ENCODE measurements at regions not wholly inside any gene's neighbourhood (a gene's known extent, or its start where the extent isn't known, plus 50 kb on each side); places are given as distances from the start of the nearest gene placed in this dataset.

DNA sequence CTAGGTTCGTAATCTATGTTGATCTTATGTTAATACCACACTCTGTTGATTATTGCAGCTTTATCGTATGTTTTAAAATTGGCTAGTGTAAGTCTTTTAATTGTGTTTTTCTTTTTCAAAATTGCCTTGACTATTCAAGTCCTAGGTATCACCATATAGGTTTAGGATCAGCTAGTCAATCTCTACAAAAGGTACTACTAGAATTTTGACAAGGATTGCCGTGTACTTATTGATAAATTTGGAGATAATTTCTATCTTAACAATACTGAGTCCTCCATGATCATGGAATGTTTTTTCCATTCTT, 117.9 kb upstream of the PRSS3 start:
- Histone ChIP-seq H3K36me3 (ENCODE audit: control insufficient read depth, insufficient read depth, low read length) (no peaks in the 10 kb centered on the region), H3K9me3 (ENCODE audit: control insufficient read depth, low read length) (no peaks in the 10 kb centered on the region), H3K27ac (ENCODE audit: low read depth, low read length) (peak overlapping the region; percentile 91), H3K27me3 (ENCODE audit: control insufficient read depth, insufficient read depth, low read length, poor library complexity, severe bottlenecking) (no peaks in the 10 kb centered on the region), H3K4me3 (ENCODE audit: low read length) (peak overlapping the region; percentile 89), H3K4me1 (ENCODE audit: control insufficient read depth, insufficient read depth, low read length) (no peaks in the 10 kb centered on the region), H3K9ac (ENCODE audit: extremely low read depth, low read length, poor library complexity, severe bottlenecking) (no peak overlapping the region)
- TF ChIP-seq, protein P1, sequence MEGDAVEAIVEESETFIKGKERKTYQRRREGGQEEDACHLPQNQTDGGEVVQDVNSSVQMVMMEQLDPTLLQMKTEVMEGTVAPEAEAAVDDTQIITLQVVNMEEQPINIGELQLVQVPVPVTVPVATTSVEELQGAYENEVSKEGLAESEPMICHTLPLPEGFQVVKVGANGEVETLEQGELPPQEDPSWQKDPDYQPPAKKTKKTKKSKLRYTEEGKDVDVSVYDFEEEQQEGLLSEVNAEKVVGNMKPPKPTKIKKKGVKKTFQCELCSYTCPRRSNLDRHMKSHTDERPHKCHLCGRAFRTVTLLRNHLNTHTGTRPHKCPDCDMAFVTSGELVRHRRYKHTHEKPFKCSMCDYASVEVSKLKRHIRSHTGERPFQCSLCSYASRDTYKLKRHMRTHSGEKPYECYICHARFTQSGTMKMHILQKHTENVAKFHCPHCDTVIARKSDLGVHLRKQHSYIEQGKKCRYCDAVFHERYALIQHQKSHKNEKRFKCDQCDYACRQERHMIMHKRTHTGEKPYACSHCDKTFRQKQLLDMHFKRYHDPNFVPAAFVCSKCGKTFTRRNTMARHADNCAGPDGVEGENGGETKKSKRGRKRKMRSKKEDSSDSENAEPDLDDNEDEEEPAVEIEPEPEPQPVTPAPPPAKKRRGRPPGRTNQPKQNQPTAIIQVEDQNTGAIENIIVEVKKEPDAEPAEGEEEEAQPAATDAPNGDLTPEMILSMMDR (conservative IDR thresholded peaks at IDR 0.05) = no peak
- H3K36me3 Mint-ChIP-seq (ENCODE audit: low read depth) = no peaks in the 10 kb centered on the region
- peaks cover 7% of the 10 kb centered on the region for H3K27me3 Mint-ChIP-seq (ENCODE audit: insufficient read depth)
- peak overlapping the region; percentile 70 for H3K4me3 Mint-ChIP-seq
- peaks cover 2% of the 10 kb centered on the region for H3K9me3 Mint-ChIP-seq
- H3K4me1 Mint-ChIP-seq = peaks cover 6% of the 10 kb centered on the region
- WGBS, 2 experiments (ENCODE audit: insufficient coverage in 1 of 2, insufficient read length in 1 of 2) = 0 to 13% methylated on average over 1 to 2 of the region's 3 CpGs
- peak overlapping the region; percentile 79 for H3K27ac Mint-ChIP-seq
- DNase-seq = no peak

DNA sequence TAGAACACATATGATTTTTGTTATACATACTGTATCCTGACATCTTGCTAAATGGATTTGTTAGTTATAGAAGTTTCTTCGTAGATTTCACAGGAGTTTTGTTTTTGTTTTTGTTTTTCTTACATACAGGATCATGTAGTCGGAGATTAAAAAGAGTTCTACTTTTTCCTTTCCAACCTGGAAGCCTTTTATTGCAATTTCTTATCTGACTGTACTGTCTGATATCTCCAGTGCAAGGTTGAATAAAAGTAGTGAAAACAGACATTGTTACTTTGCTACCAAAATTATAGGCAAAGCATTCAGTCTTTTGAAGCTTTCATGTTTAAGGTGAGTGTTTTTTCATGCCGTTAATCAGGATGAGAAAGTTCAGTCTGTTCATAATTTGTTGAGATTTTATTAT, 117.4 kb upstream of the PRSS3 start:
- no peaks in the 10 kb centered on the region for H3K27me3 ChIP-seq (ENCODE audit: control insufficient read depth, insufficient read depth, low read length, poor library complexity, severe bottlenecking)
- peaks cover 6% of the 10 kb centered on the region for H3K4me1 Mint-ChIP-seq
- no peak overlapping the region for H3K27ac Mint-ChIP-seq
- no peaks in the 10 kb centered on the region for H3K4me1 ChIP-seq (ENCODE audit: control insufficient read depth, insufficient read depth, low read length)
- H3K4me3 Mint-ChIP-seq = no peak overlapping the region
- TF ChIP-seq, protein P1 (conservative IDR thresholded peaks at IDR 0.05) = no peak
- no peaks in the 10 kb centered on the region for H3K9me3 Mint-ChIP-seq
- DNase-seq = no peak
- H3K36me3 ChIP-seq (ENCODE audit: control insufficient read depth, insufficient read depth, low read length) = no peaks in the 10 kb centered on the region
- WGBS, 2 experiments (ENCODE audit: insufficient coverage in 1 of 2, insufficient read length in 1 of 2) = 76 to 83% methylated on average over 2 to 3 of the region's 3 CpGs
- no peaks in the 10 kb centered on the region for H3K9me3 ChIP-seq (ENCODE audit: control insufficient read depth, low read length)
- H3K27me3 Mint-ChIP-seq (ENCODE audit: insufficient read depth) = peaks cover 5% of the 10 kb centered on the region
- H3K9ac ChIP-seq (ENCODE audit: extremely low read depth, low read length, poor library complexity, severe bottlenecking) = no peak overlapping the region
- peak overlapping the region; percentile 89 for H3K4me3 ChIP-seq (ENCODE audit: low read length)
- H3K36me3 Mint-ChIP-seq (ENCODE audit: low read depth) = no peaks in the 10 kb centered on the region
- H3K27ac ChIP-seq (ENCODE audit: low read depth, low read length) = no peak overlapping the region

DNA sequence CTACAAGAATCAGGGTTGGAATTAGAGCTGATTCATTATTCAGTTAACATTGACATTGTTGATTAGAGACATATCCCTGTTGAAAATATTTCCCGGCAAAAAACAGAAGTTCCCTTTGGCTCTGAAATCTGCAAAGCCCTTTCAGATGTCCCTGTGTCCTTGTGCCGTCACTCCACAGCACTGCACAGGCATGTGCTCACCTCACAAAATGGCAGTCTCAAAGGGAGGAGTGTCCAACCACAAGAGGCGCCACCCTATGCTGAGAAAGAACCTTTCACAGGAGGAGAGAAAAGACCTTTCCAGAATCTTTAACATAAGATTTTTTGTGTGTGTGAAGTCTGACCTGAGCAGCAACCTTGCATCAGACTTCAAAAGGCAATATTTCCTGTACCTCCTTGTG, 112.8 kb upstream of the PRSS3 start:
- Histone ChIP-seq H3K4me3 (ENCODE audit: low read length) (no peak overlapping the region), H3K36me3 (ENCODE audit: control insufficient read depth, insufficient read depth, low read length) (no peaks in the 10 kb centered on the region), H3K4me1 (ENCODE audit: control insufficient read depth, insufficient read depth, low read length) (no peaks in the 10 kb centered on the region), H3K27ac (ENCODE audit: low read depth, low read length) (no peak overlapping the region), H3K27me3 (ENCODE audit: control insufficient read depth, insufficient read depth, low read length, poor library complexity, severe bottlenecking) (no peaks in the 10 kb centered on the region), H3K9me3 (ENCODE audit: control insufficient read depth, low read length) (no peaks in the 10 kb centered on the region), H3K9ac (ENCODE audit: extremely low read depth, low read length, poor library complexity, severe bottlenecking) (no peak overlapping the region)
- no peak overlapping the region for H3K27ac Mint-ChIP-seq
- H3K36me3 Mint-ChIP-seq (ENCODE audit: low read depth) = no peaks in the 10 kb centered on the region
- TF ChIP-seq, protein P1 (conservative IDR thresholded peaks at IDR 0.05) = no peak
- H3K4me1 Mint-ChIP-seq = no peaks in the 10 kb centered on the region
- no peak for DNase-seq
- no peak overlapping the region for H3K4me3 Mint-ChIP-seq
- H3K9me3 Mint-ChIP-seq = no peaks in the 10 kb centered on the region
- no peaks in the 10 kb centered on the region for H3K27me3 Mint-ChIP-seq (ENCODE audit: insufficient read depth)
- 93 to 94% methylated on average over 3 of the region's 3 CpGs for WGBS, 2 experiments (ENCODE audit: insufficient coverage in 1 of 2, insufficient read length in 1 of 2)

Data from endodermal cell (in vitro differentiated cells).